Spleen (tissue), 11 donors: ENCODE measurements at regions not wholly inside any gene's neighbourhood (a gene's known extent, or its start where the extent isn't known, plus 50 kb on each side); places are given as distances from the start of the nearest gene placed in this dataset.
A peak's percentile ranks its signal among the peaks of the same experiment; 100 is the strongest.

ENCODE experiments used
- DNase-seq: peaks from one replicate; pipeline ENCODE4 v3.0.0-alpha.2; 2020
- H3K27ac ChIP-seq, 8 donors: fragments of 200-600 bp; sonication (generic) in 7 of 8; 1 replicate in 4 of 8; 2 replicates in 4 of 8; pipeline versions ENCODE4 v1.5.0 to v1.8.0; 2016 to 2021; ENCODE audit warnings: inconsistent platforms in 4 of 8, mild to moderate bottlenecking in 4 of 8, moderate library complexity in 1 of 8
- H3K27me3 ChIP-seq, 7 donors: fragments of 200-600 bp; sonication (generic) in 6 of 7; replicated peaks in 1 of 7; 1 replicate in 4 of 7; 2 replicates in 3 of 7; pipeline versions ENCODE4 v1.5.0 to v1.8.0; 2016 to 2021; ENCODE audit warnings: inconsistent platforms in 3 of 7, mild to moderate bottlenecking in 1 of 7
- H3K36me3 ChIP-seq, 6 donors: fragments of 200-600 bp; sonication (generic) in 5 of 6; 1 replicate in 4 of 6; 2 replicates in 2 of 6; pipeline versions ENCODE4 v1.5.0 to v1.8.0; 2016 to 2021; ENCODE audit warnings: inconsistent platforms in 2 of 6
- H3K4me1 ChIP-seq, 6 donors: fragments of 200-600 bp; sonication (generic) in 5 of 6; 1 replicate in 3 of 6; 2 replicates in 3 of 6; pipeline versions ENCODE4 v1.5.0 to v1.8.0; 2016 to 2021; ENCODE audit warnings: inconsistent platforms in 3 of 6
- H3K4me3 ChIP-seq, 8 donors: fragments of 200-600 bp; sonication (generic) in 7 of 8; 1 replicate in 4 of 8; 2 replicates in 4 of 8; pipeline versions ENCODE4 v1.5.0 to v1.8.0; 2016 to 2021; ENCODE audit warnings: inconsistent platforms in 4 of 8, mild to moderate bottlenecking in 4 of 8, moderate library complexity in 2 of 8
- H3K9me3 ChIP-seq, 8 donors: fragments of 200-600 bp; sonication (generic) in 7 of 8; 1 replicate in 4 of 8; 2 replicates in 4 of 8; pipeline versions ENCODE4 v1.5.0 to v1.8.0; 2016 to 2021; ENCODE audit warnings: inconsistent platforms in 4 of 8
- CTCF ChIP-seq, 11 experiments: fragments of 200-600 bp in 7 of 11; fragments of 450-650 bp in 4 of 11; sonication (generic) in 4 of 11; IDR thresholded peaks in 8 of 11; conservative IDR thresholded peaks in 3 of 11; 1 replicate in 7 of 11; 2 replicates in 4 of 11; pipeline versions ENCODE4 v1.4.0 to v1.8.0; 2016 to 2021; ENCODE audit warnings: antibody characterized with exemption in 11 of 11, inconsistent platforms in 4 of 11, mild to moderate bottlenecking in 1 of 11
- POLR2A ChIP-seq, 3 donors: fragments of 450-650 bp; IDR thresholded peaks; one replicate each; pipeline ENCODE4 v1.5.1; 2017; ENCODE audit warnings: antibody characterized with exemption in 3 of 3, mild to moderate bottlenecking in 1 of 3
- POLR2AphosphoS5 ChIP-seq, 3 donors: sonication (generic); formaldehyde crosslinking; IDR thresholded peaks; one replicate each; pipeline ENCODE4 v1.5.1; 2017; ENCODE audit warnings: antibody characterized with exemption in 3 of 3
- WGBS, 5 donors: extraction: QIAGEN DNeasy Blood & Tissue Kit in 3 of 5; methylation state at CpG; one replicate each; pipeline versions ENCODE4 v1.1.5 to v1.1.7; 2013 to 2018; 5-methylcytosine and 5-hydroxymethylcytosine counted together
- intact Hi-C: fragments of 100-400 bp; cut with DNase I; formaldehyde crosslinking; loops from one replicate; pipeline ENCODE4 v1.15.0; 2023; ENCODE audit warnings: low total_unique reads
- donor health status: healthy with polysubstance abuse.
- donor health status: DM: no; HTN: no; CAD: no; lungs with moderate emphysema.
- donor health status: DM: no; HTN: no; CAD: no.
- donor health status: Bipolar disorder and iron deficiency.
- donor health status: healthy.
- donor health status: DM: no; HTN: no; CAD: no.
- donor health status: DM: yes; HTN: yes; CAD: no.

DNA sequence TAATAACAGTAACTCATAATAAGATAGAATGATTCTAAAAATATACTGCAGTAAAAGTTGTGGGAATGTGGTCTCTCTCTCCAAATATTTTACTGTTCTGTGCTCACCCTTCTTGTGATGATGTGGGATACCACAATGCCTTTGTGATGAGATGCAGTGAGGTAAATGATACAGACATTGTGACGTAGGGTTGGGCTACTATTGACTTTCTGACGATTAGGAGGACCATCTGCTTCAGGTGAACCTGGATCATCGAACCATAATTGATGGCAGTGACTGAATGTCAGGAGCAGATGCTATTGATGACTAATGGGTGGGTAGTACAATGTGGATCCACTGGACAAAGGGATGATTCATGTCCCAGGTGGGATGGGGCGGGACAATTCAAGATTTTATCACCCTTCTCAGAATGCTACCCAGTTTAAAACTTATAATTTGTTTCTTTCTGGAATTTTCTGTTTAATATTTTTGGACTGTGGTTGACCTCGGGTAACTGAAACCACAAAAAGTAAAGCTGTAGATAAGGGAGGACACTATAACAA lies 73.9 kb upstream of the ARMC3 start:
- no peak overlapping the region for H3K4me3 ChIP-seq
- WGBS, 5 donors, result 78 to 88% (median 83%) methylated on average over 5 of the region's 5 CpGs
- peaks cover 0 to 11% (median 10%) of the 10 kb centered on the region in 6 donors for H3K4me1 ChIP-seq
- no peaks in the 10 kb centered on the region for H3K36me3 ChIP-seq
- TF ChIP-seq CTCF (IDR thresholded peaks at IDR 0.05 in 8 of 11, conservative IDR thresholded peaks at IDR 0.05 in 3 of 11) (no peak), POLR2A (IDR thresholded peaks at IDR 0.05) (no peak), POLR2AphosphoS5 (IDR thresholded peaks at IDR 0.05) (no peak)
- no peaks in the 10 kb centered on the region for H3K9me3 ChIP-seq
- H3K27ac ChIP-seq, result no peak overlapping the region
- no peak for DNase-seq
- H3K27me3 ChIP-seq, result no peaks in the 10 kb centered on the region
- intact Hi-C loops, result no loop called here

DNA sequence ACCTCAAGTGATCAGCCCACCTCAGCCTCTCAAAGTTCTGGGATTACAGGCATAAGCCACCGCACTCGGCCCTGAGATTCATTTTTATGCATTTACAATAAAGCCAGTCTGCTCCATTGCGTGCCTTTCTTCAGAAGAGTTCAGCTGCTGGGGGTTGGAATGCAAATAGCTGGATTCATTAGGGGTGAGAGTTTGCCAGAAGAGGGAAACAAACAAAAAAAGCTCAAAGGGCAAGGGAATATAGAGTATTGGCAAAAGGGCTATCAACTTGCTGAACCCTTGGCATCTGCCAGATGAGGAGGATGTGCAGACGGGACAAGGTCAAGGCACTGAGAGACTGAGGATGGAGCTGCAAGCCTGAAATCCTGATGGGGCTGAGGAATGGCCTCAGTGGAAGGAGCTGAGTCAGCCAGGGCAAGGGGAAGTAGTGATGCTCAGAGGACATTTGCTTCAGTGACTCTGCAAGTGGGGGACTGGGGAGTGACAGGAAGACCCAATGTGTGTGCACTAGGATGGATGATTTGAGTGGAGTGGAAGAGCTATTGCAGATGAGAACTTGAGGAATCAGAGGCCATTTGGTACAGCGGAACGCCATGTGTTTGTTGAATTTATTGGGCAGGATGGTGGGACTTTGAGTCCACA lies 75.0 kb upstream of the ARMC3 start:
- Histone ChIP-seq H3K9me3 (no peaks in the 10 kb centered on the region), H3K36me3 (no peaks in the 10 kb centered on the region), H3K27ac (no peak overlapping the region), H3K4me3 (no peak overlapping the region), H3K27me3 (no peaks in the 10 kb centered on the region), H3K4me1 (peaks cover 0 to 12% (median 11%) of the 10 kb centered on the region in 6 donors)
- WGBS, 5 donors, result 85 to 94% (median 89%) methylated on average over 6 of the region's 6 CpGs
- intact Hi-C loops, result no loop called here
- no peak for TF ChIP-seq POLR2AphosphoS5 (IDR thresholded peaks at IDR 0.05)
- no peak for TF ChIP-seq POLR2A (IDR thresholded peaks at IDR 0.05)
- TF ChIP-seq CTCF (IDR thresholded peaks at IDR 0.05 in 8 of 11, conservative IDR thresholded peaks at IDR 0.05 in 3 of 11), result no peak
- no peak for DNase-seq

DNA sequence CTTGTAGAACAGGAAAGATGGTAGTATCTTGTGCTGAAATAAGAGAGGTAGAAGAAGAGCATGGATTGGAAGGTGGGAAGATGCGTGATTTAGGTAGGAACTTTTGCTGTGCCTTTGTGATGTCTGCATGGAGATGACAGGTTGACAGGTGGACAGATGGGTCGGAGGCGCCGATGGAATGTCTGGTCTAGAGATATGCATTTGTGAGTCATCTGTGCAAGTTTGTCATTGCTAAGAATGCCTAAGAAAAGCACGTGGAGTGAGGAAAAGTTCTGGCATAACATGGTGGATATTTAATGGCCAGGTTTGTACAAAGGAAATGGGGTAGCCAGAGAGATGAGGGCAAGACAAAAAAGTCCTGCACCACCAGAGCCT lies 76.0 kb upstream of the ARMC3 start:
- TF ChIP-seq POLR2AphosphoS5 (IDR thresholded peaks at IDR 0.05) (no peak), CTCF (IDR thresholded peaks at IDR 0.05 in 8 of 11, conservative IDR thresholded peaks at IDR 0.05 in 3 of 11) (no peak)
- Histone ChIP-seq H3K27ac (no peak overlapping the region), H3K4me1 (peaks cover 0 to 12% (median 11%) of the 10 kb centered on the region in 6 donors), H3K9me3 (no peaks in the 10 kb centered on the region), H3K36me3 (no peaks in the 10 kb centered on the region), H3K27me3 (no peaks in the 10 kb centered on the region), H3K4me3 (no peak overlapping the region)
- DNase-seq, result no peak
- intact Hi-C loops, result no loop called here
- 86 to 96% (median 94%) methylated on average over 5 of the region's 5 CpGs for WGBS, 5 donors

- H3K36me3 ChIP-seq, result no peaks in the 10 kb centered on the region
- H3K4me1 ChIP-seq, result peaks cover 0 to 12% (median 11%) of the 10 kb centered on the region in 6 donors
- peak overlapping the region in 1 of 8 donors; percentile 55 for H3K27ac ChIP-seq
These were observed 77.3 kb upstream of the ARMC3 start for GRCh38 chr10:22850541-22850940.

More at GRCh38 chr10:22850541-22850940, 77.3 kb upstream of the ARMC3 start:
- no peak for TF ChIP-seq POLR2A (IDR thresholded peaks at IDR 0.05)
- DNase-seq, result no peak
- Histone ChIP-seq H3K9me3 (no peaks in the 10 kb centered on the region), H3K27me3 (no peaks in the 10 kb centered on the region), H3K4me3 (no peak overlapping the region)
- intact Hi-C loops, result no loop called here
- 70 to 87% (median 77%) methylated on average over 3 of the region's 3 CpGs for WGBS, 5 donors
